GM18502 (cell line): ENCODE measurements at regions not wholly inside any gene's neighbourhood (a gene's known extent, or its start where the extent isn't known, plus 50 kb on each side); places are given as distances from the start of the nearest gene placed in this dataset.
"Not testable (repeated sequence)": the region's sequence is repeated elsewhere in the genome, so short reads cannot be mapped to it uniquely, and the experiment has no call there.

Experiments used
- ATAC-seq: cut with Tn5 transposase; IDR thresholded peaks from one replicate; pipeline ENCODE4 v1.9.1; 2021; ENCODE audit warnings: mild to moderate bottlenecking; ENCODE audit not compliant: unreplicated experiment, poor library complexity

DNA sequence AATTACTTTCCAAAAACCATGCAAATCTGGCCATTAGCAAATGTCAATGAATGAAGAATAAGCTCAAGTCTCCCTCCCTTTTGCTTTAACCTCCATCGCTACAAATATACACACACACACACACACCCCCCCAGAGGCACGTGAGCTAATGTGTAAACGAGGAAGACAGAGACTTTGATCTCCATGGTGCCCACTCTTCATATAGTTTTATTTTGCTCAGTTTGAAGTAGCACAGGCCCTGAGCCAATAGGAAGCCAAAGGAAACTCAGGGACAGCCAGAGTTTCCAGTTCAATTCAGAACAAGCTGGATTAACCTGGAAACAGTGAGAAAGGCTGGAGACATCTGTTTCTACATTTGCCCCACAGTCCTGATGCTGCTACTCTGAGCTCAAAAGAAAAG lies 248.4 kb upstream of the MEIS1 start:
- ATAC-seq = no peak

- no peak for ATAC-seq
Measured at GRCh38 chr2:66185497-66186054, 249.3 kb upstream of the MEIS1 start.

DNA sequence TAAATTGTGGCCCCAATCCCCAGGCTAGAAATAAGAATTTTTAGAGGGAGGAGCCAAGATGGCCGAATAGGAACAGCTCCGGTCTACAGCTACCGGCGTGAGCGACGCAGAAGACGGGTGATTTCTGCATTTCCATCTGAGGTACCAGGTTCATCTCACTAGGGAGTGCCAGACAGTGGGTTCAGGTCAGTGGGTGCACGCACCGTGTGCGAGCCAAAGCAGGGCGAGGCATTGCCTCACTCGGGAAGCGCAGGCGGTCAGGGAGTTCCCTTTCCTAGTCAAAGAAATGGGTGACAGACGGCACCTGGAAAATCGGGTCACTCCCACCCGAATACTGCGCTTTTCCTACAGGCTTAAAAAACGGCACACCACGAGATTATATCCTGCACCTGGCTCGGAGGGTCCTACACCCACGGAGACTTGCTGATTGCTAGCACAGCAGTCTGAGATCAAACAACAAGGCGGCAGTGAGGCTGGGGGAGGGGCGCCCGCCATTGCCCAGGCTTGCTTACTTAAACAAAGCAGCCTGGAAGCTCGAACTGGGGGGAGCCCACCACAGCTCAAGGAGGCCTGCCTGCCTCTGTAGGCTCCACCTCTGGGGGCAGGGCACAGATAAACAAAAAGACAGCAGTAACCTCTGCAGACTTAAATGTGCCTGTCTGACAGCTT lies 257.7 kb upstream of the MEIS1 start:
- not testable (repeated sequence) for ATAC-seq

GRCh38 chr2:66174491-66174890 lies 260.4 kb upstream of the MEIS1 start:
- no peak for ATAC-seq

GRCh38 chr2:66173645-66174044 lies 261.3 kb upstream of the MEIS1 start:
- no peak for ATAC-seq

GRCh38 chr2:66171530-66171929 lies 263.4 kb upstream of the MEIS1 start:
- ATAC-seq = no peak

DNA sequence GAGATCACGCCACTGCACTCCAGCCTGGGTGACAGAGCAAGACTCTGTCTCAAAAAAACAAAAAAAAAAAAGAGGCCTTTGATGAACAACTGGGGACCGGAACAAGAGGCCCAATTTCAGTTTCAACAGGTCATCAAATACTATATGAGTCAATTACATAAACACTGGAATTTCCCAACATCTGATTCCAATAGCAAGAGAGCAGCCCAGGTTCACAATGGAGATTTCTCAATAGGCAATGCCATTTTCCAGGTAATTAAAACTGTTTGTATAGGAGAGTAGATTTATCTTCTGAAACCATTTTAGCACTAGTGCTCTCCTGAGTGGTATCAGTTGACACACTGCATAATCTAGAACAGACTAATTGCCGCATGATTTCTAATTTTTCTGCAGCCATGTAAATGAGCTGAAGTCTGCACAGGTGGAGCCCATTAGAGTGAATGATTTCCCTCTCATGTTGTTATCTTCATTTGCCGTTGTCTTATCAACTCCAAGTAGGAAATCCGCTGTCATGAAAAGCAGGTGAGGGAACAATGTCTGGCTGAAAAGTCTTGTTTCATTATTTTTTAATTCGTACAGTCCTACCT lies 264.1 kb upstream of the MEIS1 start:
- no peak for ATAC-seq

DNA sequence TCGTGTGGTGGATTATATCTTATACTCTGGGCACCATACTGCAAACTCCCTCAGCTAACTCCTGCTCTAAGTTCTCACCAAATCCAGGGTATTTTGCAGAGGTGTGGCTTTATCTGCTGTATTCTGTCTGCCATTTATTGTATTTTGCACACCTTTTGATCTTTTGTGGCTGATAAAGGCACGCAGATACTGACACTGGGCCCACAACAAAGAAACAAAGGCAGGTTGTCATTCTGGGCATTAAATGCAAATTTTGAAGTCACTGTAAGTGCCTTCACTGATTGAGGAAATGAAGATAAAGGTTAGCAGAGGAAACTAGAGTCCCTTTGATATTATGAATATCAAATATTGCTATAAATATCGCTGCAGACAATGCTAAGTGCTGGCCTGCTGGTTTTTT lies 265.8 kb upstream of the MEIS1 start:
- no peak for ATAC-seq

DNA sequence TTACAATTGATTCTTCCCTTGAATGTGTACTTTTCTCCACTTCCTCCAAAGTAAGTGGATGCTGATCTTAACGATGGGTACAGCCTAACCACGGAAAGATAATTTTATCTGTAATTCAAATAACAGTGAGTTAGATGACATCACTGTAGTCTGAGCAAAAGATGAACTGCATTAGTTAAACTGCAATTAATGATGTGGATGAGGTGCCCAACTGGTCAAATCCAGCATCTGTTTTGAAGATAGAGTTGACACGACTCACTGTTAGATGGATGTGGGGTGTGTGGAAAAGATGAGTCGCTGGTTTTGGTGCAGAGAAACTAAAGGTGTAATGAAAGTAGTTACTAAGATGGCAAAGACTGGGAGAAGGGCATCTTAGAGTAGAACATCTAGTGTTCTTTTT lies 270.5 kb upstream of the MEIS1 start:
- no peak for ATAC-seq

DNA sequence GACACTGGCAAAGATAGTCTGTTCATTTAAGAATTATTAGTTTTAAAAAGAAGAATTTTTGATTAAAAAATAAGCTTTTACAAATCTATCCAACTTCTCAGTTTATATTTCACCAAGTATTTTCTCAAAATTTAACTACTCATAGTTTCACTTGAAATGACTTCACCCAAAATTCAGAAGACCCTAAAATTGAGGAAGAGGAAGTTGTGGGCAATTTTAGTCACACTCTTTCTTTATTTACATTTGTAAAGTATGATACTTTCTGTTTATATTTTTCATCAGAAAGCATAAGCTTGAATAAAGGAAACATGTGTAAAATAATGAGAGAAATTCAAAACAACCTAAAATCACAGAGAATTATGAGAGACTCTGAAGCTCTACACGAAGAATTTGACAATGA lies 278.8 kb upstream of the MEIS1 start:
- no peak for ATAC-seq

- no peak for ATAC-seq
Measured at GRCh38 chr2:66153941-66154340, 281.0 kb upstream of the MEIS1 start.

- ATAC-seq = no peak
Measured at GRCh38 chr2:66145490-66145889, 289.4 kb upstream of the MEIS1 start.

- not testable (repeated sequence) for ATAC-seq
Measured at GRCh38 chr2:66144324-66144723, 290.6 kb upstream of the MEIS1 start.

- no peak for ATAC-seq
Measured at GRCh38 chr2:66137606-66138130, 297.3 kb upstream of the MEIS1 start.

DNA sequence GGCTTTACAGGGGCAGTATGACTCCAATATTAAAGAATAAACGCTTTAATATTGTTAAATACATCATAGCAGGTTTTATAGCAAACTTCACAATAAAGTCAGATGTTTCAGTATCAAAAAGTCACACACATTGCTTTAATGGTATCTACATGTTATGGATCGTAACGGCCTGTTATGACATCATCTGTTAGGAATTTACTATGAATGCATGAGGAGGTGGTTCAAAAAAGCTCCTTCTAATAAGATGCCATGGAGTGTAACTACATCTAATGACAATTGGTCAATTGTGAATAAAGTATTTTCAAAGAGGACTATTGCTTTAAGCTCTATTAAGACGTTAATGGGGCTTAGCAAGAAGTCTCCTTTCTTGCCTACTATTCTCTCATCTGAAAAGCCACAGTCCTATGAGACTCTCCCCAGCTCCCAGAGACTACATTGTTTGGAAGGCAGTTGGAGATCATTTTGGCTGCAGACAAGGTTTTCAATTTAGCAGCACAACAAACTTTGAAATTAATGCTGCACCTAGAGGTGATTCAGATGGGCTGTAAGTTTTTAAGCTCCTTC lies 300.7 kb upstream of the MEIS1 start:
- ATAC-seq = no peak

- no peak for ATAC-seq
Measured at GRCh38 chr2:66127656-66128055, 307.3 kb upstream of the MEIS1 start.

- no peak for ATAC-seq
Measured at GRCh38 chr2:66127061-66127460, 307.9 kb upstream of the MEIS1 start.

GRCh38 chr2:66125951-66126350 lies 309.0 kb upstream of the MEIS1 start:
- no peak for ATAC-seq

DNA sequence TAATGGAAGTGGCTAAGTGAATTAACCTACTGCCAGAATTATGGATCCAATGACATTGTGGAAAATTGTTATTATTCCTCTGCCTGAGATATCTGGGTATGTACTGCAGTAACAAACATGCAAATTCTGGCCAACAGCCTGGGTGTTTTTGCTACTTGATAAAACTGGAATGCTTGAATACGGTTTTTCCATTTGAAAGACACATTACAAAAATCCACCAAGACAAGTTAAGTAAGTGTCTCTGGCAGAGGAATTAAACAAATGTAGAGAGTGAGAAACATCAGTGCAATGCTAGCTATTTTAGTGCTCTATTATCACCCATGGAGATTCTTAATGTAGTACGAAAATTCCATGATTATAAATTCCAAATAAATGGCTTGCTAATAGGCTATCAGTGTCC lies 312.4 kb upstream of the MEIS1 start:
- no peak for ATAC-seq

DNA sequence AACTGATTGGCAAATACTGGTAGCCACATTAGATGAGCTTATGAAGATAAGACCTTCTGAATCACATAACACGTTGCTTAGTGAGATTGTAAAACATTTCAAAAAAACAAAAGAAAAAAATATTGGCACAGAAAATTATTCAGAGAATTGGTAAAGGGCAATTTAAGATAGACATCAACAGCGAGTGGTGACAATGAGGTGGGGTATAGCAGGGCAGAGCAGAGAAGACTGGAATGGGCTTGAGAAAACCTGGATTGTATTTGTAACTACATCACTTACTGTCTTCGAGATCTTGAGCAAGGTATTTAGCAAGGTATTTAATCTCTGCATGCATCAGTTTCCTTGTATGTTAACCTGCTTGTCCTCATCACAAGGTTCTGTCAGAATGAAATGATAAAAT lies 313.0 kb upstream of the MEIS1 start:
- ATAC-seq = no peak

DNA sequence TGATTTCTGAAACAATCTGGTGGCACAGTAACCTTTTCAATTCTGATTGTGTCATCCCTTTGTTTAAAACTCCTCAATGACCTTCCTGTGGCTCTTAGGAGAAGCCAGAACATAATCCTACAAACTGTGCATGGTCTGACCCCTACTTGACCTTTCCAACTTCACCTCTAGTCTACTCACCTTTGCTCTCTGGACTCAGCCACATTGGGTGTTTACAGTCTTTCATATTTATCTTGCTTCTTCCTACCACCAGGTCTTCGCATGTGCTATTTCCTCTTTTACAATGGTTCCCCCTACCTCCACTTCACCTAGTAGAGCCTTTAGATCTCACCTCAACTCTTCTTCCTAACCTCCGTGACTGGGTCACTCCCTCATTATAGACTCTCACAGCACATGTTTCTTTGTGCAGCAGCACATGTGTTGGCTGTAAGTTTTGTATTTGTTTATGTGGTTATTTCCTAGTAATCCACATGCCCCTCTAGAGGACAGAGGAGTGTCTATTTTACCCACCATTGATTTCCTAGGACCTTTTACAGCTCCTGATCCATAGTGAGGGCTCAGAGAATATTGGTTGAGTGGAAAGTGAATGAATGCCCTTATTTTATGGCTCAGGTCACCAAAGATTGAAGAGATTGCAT lies 320.8 kb upstream of the MEIS1 start:
- no peak for ATAC-seq
